ENCODE measurements at regions not wholly inside any gene's neighbourhood (a gene's known extent, or its start where the extent isn't known, plus 50 kb on each side); places are given as distances from the start of the nearest gene placed in this dataset.

GRCh38 chr17:27944546-27945332, 51.6 kb upstream of the LYRM9 start:
- no peak overlapping the region for H3K4me2 ChIP-seq (ENCODE audit: low read length)
- H2AFZ ChIP-seq (ENCODE audit: low read depth, low read length) = no peak overlapping the region
- no peaks in the 10 kb centered on the region for H3K27me3 ChIP-seq (ENCODE audit: low read depth, low read length)
- no peaks in the 10 kb centered on the region for H3K9me3 ChIP-seq (ENCODE audit: insufficient read depth, low read length)
- H3K4me1 ChIP-seq (ENCODE audit: low read length) = peaks cover 3% of the 10 kb centered on the region; the same call in 1 of the 2 replicates
- H3K79me2 ChIP-seq (ENCODE audit: low read length) = no peaks in the 10 kb centered on the region
- H3K9ac ChIP-seq (ENCODE audit: low read length) = no peak overlapping the region
- H3K27ac ChIP-seq (ENCODE audit: low read length) = no peak overlapping the region
- no peaks in the 10 kb centered on the region for H3K36me3 ChIP-seq (replicated peaks; ENCODE audit: low read depth, low read length)
- H3K4me3 ChIP-seq (ENCODE audit: low read length) = no peak overlapping the region
- TF ChIP-seq EZH2phosphoT487 (IDR thresholded peaks at IDR 0.05; ENCODE audit: low read depth) = no peak
- TF ChIP-seq, protein P1, sequence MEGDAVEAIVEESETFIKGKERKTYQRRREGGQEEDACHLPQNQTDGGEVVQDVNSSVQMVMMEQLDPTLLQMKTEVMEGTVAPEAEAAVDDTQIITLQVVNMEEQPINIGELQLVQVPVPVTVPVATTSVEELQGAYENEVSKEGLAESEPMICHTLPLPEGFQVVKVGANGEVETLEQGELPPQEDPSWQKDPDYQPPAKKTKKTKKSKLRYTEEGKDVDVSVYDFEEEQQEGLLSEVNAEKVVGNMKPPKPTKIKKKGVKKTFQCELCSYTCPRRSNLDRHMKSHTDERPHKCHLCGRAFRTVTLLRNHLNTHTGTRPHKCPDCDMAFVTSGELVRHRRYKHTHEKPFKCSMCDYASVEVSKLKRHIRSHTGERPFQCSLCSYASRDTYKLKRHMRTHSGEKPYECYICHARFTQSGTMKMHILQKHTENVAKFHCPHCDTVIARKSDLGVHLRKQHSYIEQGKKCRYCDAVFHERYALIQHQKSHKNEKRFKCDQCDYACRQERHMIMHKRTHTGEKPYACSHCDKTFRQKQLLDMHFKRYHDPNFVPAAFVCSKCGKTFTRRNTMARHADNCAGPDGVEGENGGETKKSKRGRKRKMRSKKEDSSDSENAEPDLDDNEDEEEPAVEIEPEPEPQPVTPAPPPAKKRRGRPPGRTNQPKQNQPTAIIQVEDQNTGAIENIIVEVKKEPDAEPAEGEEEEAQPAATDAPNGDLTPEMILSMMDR (IDR thresholded peaks at IDR 0.05; ENCODE audit: low read depth, low read length) = no peak
- H4K20me1 ChIP-seq (ENCODE audit: insufficient read depth, low read length) = no peaks in the 10 kb centered on the region

DNA sequence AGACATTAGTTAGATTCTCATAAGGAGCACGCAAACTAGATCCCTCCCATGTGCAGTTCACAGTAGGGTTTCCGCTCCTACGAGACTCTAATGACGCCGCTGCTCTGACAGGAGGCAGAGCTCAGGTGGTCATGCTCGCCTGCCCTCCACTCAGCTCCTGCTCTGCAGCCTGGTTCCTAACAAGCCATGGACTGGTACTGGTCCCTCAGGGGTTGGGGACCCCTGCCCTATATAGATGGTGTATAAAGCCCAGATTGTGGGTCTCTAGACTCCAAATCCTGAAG, 52.1 kb upstream of the LYRM9 start:
- TF ChIP-seq EZH2phosphoT487 (IDR thresholded peaks at IDR 0.05; ENCODE audit: low read depth) = no peak
- TF ChIP-seq, protein P1 (IDR thresholded peaks at IDR 0.05; ENCODE audit: low read depth, low read length) = no peak
- Histone ChIP-seq H3K4me3 (ENCODE audit: low read length) (no peak overlapping the region), H3K4me1 (ENCODE audit: low read length) (peaks cover 3% of the 10 kb centered on the region; the same call in 1 of the 2 replicates), H3K9me3 (ENCODE audit: insufficient read depth, low read length) (no peaks in the 10 kb centered on the region), H2AFZ (ENCODE audit: low read depth, low read length) (no peak overlapping the region), H3K27me3 (ENCODE audit: low read depth, low read length) (no peaks in the 10 kb centered on the region), H3K4me2 (ENCODE audit: low read length) (no peak overlapping the region), H3K36me3 (replicated peaks; ENCODE audit: low read depth, low read length) (no peaks in the 10 kb centered on the region), H3K79me2 (ENCODE audit: low read length) (no peaks in the 10 kb centered on the region), H3K27ac (ENCODE audit: low read length) (no peak overlapping the region), H3K9ac (ENCODE audit: low read length) (no peak overlapping the region), H4K20me1 (ENCODE audit: insufficient read depth, low read length) (no peaks in the 10 kb centered on the region)

DNA sequence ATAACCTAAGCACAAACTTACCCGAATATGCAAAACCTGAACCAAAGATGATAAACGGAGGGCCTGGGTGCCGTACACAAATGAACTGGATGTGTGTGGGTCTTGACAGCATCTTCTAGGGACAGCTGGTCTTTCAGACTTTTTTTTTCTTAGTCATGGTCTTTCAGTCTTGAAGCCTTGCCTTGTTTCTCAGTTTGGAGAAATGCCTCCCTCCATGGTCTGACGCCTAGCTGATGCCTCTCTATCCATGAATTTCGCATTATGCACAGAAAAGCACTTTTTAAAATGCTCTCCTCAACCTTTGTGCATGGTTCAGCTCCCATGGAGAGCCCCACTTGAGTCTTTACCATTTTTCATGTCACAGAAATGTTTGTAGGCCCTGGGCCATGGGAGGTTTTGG, 52.8 kb upstream of the LYRM9 start:
- Histone ChIP-seq H3K27ac (ENCODE audit: low read length) (no peak overlapping the region), H3K9me3 (ENCODE audit: insufficient read depth, low read length) (no peaks in the 10 kb centered on the region), H3K36me3 (replicated peaks; ENCODE audit: low read depth, low read length) (no peaks in the 10 kb centered on the region), H3K4me3 (ENCODE audit: low read length) (no peak overlapping the region), H3K9ac (ENCODE audit: low read length) (no peak overlapping the region), H4K20me1 (ENCODE audit: insufficient read depth, low read length) (no peaks in the 10 kb centered on the region), H3K27me3 (ENCODE audit: low read depth, low read length) (no peaks in the 10 kb centered on the region), H3K4me2 (ENCODE audit: low read length) (no peak overlapping the region), H2AFZ (ENCODE audit: low read depth, low read length) (no peak overlapping the region), H3K79me2 (ENCODE audit: low read length) (no peaks in the 10 kb centered on the region), H3K4me1 (ENCODE audit: low read length) (peaks cover 3% of the 10 kb centered on the region; the same call in 1 of the 2 replicates)
- no peak for TF ChIP-seq EZH2phosphoT487 (IDR thresholded peaks at IDR 0.05; ENCODE audit: low read depth)
- TF ChIP-seq, protein P1 (IDR thresholded peaks at IDR 0.05; ENCODE audit: low read depth, low read length) = no peak

DNA sequence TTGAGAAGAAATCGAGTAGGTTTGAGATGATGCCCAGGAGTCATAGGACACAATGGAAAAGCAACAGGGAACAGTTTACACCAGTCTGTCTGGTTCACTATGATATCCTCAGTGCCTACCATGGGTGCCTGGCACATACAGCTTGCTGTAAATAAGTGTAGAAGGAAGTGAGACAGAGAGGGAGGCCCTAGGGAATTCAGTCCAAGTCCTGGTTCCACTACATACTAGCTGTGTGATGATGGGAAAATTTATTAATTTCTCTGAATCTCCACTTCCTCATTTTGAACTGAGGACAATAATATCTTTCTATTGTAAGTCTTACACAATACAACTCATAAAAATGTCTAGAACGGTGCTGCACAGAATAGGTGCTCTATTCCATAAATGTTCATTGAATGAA, 53.3 kb upstream of the LYRM9 start:
- H3K9me3 ChIP-seq (ENCODE audit: insufficient read depth, low read length) = no peaks in the 10 kb centered on the region
- H4K20me1 ChIP-seq (ENCODE audit: insufficient read depth, low read length) = no peaks in the 10 kb centered on the region
- no peak overlapping the region for H3K27ac ChIP-seq (ENCODE audit: low read length)
- H3K4me2 ChIP-seq (ENCODE audit: low read length) = no peak overlapping the region
- H3K4me1 ChIP-seq (ENCODE audit: low read length) = peaks cover 3% of the 10 kb centered on the region; the same call in 1 of the 2 replicates
- H3K36me3 ChIP-seq (replicated peaks; ENCODE audit: low read depth, low read length) = no peaks in the 10 kb centered on the region
- H3K27me3 ChIP-seq (ENCODE audit: low read depth, low read length) = 0 out of 2 replicates have a peak, but pooled peaks cover under 1% of the 10 kb centered on the region
- H3K9ac ChIP-seq (ENCODE audit: low read length) = no peak overlapping the region
- H3K79me2 ChIP-seq (ENCODE audit: low read length) = no peaks in the 10 kb centered on the region
- TF ChIP-seq, protein P1 (IDR thresholded peaks at IDR 0.05; ENCODE audit: low read depth, low read length) = no peak
- no peak for TF ChIP-seq EZH2phosphoT487 (IDR thresholded peaks at IDR 0.05; ENCODE audit: low read depth)
- no peak overlapping the region for H2AFZ ChIP-seq (ENCODE audit: low read depth, low read length)
- no peak overlapping the region for H3K4me3 ChIP-seq (ENCODE audit: low read length)
